IPS-NIHi7 (cell line): ENCODE measurements at regions not wholly inside any gene's neighbourhood (a gene's known extent, or its start where the extent isn't known, plus 50 kb on each side); places are given as distances from the start of the nearest gene placed in this dataset.
"Not testable (repeated sequence)": the region's sequence is repeated elsewhere in the genome, so short reads cannot be mapped to it uniquely, and the experiment has no call there.

Source experiments
- DNase-seq: peaks from one replicate; pipeline ENCODE4 v3.0.0; 2012; ENCODE audit warnings: mixed read lengths; ENCODE audit errors: extremely low spot score

DNA sequence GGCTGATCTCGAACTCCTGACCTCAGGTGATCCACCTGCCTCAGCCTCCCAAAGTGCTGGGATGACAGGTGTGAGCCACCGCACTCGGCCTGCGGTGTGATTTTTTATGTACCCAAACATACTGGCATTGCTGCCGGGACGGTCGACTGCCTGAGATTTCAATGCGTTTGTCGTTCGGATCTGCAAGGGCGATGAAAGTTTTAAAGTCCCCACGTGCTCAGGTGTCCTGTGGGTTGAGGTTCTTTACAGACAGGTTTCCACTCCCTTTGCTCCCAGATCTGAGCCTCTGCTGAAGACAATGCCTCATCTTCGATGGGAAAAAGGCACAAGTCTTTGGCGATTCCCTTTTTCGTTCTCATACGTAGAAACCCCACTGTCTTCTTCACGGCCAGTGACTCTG, 78.1 kb upstream of the SHOX start:
- no peak for DNase-seq

DNA sequence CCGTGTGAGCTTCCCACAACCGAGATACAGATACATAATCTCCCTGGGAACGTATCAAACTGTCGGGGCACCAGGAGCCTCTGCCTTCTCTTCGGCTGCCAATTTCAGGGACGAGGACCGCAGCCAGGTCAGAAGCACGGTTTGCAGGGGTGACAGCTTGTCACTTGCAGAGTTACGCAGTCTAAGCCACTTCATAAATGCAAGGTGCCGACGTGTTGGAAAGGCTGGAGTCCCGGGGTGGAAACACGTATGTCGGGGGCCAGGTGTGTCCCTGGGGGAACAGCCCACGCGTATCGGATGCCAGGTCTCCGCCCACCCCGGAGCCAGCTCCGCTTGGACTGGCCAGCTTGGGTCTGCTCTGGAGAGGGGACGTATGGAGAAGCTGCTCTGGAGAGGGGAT, 76.3 kb upstream of the SHOX start:
- peak; percentile 4 for DNase-seq

DNA sequence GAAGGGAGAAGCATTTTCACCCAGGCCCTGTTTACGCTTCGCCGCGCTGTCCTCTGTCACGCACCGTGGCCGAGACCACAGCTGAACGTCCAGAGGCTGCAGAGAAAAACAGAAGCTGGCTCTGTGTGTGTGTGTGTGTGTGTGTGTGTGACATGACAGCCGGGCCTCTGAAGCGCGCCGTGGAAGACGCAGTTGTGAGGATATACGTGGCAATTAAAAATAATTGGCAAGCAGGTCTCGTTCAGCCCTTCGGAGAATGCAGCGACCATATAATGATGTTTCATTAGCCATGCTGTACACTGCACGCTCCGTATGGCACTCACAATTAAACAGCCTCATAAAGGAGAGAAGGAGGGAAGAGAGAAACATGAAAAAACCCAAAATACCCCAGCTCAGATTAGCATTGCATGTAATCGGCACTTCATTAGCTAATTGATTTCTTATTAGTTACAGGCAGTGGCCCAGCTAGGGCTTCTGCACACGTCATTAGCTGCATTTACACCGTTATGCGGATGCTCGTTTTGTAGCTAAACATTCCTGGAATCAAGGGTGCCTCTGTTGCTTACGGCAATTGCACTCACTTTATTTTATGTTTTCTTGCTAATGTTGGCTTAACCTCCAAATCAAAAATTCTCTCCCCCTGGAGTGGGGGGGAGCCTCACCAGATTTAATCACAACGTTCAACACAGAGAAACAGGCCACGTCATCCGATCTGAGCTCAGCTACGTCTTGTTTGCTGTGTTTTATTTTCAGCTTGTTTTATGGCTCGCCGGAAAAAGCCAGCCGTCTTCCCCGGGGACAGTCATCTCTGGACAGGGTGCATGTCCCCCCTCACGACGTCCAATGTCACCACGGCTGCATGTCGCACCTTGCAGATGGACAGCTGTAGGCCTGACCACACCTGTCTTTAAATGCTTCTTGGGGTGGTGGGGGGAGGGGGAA, 74.6 kb upstream of the SHOX start:
- DNase-seq = peak; percentile 5

DNA sequence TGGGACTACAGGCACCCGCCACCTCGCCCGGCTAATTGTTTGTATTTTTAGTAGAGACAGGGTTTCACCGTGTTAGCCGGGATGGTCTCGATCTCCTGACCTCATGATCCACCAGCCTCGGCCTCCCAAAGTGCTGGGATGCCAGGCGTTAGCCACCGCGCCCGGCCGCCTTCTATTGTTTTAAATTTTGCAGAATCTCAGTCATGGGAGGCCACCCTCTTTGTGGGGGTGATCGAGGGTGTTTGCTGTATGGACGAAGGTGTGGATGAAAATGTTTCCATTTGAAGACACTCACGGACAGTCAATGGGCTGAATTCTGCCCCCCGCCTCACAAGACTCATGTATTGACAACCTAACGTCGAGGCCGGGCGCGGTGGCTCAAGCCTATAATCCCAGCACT, 73.0 kb upstream of the SHOX start:
- not testable (repeated sequence) for DNase-seq

DNA sequence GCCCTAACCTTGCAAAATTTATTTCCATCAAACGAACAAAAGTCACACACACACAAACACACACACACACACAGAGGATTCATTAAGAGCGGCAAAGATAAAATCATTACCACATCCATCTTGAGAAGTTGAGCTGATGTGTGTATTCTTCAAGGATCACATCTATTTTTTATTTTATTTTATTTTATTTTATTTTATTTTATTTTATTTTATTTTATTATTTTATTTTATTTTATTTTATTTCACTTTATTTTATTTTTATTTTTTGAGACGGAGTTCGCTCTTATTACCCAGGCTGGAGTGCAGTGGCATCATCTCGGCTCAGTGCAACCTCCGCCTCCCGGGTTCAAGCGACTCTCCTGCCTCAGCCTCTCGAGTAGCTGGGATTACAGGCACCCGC, 71.3 kb upstream of the SHOX start:
- DNase-seq = not testable (repeated sequence)

DNA sequence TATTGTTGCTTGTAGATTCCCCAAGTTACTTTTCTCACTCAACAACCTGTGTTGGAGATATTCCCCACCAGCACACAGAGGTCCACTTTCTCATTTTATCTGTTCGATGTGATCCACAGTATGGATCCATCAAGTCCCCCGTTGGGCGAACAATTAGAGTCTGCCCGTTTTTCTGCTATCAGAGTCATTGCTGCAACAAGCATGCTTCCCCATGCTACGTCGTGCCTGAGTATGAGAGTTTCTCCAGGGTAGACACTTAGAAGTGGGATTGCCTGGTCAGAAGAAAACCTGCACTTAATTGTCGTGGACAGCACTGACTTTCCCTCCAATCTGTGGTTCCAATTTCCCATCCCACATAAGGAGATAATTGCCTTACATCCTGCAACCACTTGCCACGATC, 62.7 kb upstream of the SHOX start:
- peak; percentile 1 for DNase-seq

- no peak for DNase-seq
Observed at GRCh38 chrX:568311-568710, 62.3 kb upstream of the SHOX start.

- no peak for DNase-seq
Observed at GRCh38 chrX:572538-573124, 58.0 kb upstream of the SHOX start.

DNA sequence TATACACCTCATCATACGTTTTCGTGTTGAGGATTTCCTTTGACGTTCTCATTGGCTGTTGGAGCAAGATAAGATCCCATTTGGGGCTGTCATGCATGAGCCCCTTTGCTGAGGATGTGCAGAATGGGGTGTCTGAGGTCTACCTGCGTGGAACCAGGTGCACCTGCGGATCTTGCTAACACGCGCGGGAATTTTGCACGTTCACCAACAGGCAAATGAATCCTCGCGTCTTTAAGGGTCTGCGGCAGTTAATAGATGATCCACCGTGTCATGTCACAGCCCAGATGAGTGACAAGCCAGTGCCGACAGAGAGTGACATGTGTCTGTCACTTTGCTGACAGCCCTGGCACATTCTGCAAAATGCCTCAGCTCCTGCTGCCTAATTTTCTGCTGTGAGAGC, 56.3 kb upstream of the SHOX start:
- DNase-seq = no peak

GRCh38 chrX:574830-575229, 55.8 kb upstream of the SHOX start:
- DNase-seq = no peak

DNA sequence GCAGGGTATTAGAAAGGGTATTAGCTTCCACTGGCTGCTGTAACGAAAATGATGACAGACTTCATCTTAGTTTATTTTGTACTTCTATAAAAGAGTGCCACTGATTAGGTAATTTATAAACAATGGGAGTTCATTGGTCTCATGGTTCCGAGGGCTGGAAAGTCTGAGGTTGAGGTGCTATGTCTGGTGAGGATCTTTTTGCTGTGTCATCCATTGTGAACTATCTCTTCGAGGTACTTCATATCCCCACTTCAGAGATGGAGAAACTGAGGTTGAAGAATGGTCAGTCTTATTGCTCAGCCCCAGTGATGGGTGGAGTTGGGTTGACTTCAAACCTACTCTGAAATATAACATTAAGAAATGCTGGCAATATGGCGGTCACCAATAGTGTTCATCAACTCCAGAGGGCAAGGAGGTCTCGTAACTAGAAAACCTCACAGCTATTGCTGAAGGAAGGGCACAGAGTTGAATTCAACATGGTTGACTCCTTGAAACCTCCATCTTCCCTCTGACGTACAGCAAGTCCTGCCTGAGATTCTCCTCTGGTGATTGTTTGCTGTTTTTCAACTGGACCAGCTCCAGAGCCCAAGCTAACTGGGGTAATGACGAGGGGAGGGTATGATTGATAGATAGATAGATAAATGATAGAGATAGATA, 53.6 kb upstream of the SHOX start:
- no peak for DNase-seq

DNA sequence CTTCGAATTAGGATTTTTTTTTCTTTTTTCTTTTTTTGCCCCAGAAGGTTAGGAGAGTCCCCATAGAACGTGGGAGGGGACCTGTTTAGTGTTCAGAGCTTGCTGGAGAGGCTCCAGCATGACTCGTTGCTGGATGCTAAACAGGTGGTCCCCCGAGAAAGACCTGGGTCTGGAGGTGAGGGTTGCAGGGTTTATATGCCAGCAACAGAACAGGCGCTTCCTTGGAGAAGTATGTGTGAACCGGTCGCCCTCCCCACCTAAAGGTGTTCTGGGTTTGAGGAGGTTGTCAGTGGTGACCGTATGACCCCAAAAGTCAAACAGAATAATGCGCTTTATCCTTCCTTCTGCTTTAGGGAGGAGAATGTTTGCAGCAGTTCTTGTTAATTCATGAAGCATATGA, 52.1 kb upstream of the SHOX start:
- no peak for DNase-seq

DNA sequence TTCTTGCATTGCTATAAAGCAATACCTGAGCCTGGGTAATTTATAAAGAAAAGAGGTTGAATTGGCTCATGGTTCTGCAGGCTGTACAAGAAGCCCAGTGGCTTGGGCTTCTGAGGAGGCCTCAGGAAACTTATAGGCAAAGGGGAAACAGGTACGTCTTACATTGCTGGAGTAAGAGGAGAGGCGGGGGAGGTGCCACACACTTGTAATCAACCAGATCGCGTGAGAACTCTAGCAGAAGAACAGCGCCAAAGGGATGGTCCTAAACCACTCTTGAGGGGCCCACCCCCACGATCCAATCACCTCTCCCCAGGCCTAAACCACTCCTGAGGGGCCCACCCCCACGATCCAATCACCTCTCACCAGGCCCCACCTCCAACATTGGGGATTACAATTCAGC, 50.6 kb upstream of the SHOX start:
- no peak for DNase-seq
